Calu3 (cell line): ENCODE measurements at regions not wholly inside any gene's neighbourhood (a gene's known extent, or its start where the extent isn't known, plus 50 kb on each side); places are given as distances from the start of the nearest gene placed in this dataset.

Experiments used
- BruUV-seq: library from RNA; stranded (reverse); fragments of 400-500 nt; replicated peaks from 2 replicates; lab custom pipeline; 2021; lab: Mats Ljungman, UMichigan
- CTCF ChIA-PET: fragments of 300-600 bp; sonication (Branson Sonifier 250); formaldehyde crosslinking; loops from one replicate; lab custom pipeline; 2022; ENCODE audit warnings: antibody characterized with exemption; lab: Charles Lee
- DNase-seq: peaks from one replicate; pipeline ENCODE4 v3.0.0; 2022
- H3K27ac Mint-ChIP-seq: one replicate; pipeline ENCODE4 v1.8.0; 2022; ENCODE audit warnings: mixed read lengths; ENCODE audit not compliant: unreplicated experiment
- H3K27me3 Mint-ChIP-seq: one replicate; pipeline ENCODE4 v1.8.0; 2022; ENCODE audit warnings: mixed read lengths; ENCODE audit not compliant: unreplicated experiment
- H3K36me3 Mint-ChIP-seq: one replicate; pipeline ENCODE4 v1.8.0; 2022; ENCODE audit warnings: mild to moderate bottlenecking, moderate library complexity, mixed read lengths; ENCODE audit not compliant: insufficient read depth, unreplicated experiment
- H3K4me1 Mint-ChIP-seq: one replicate; pipeline ENCODE4 v1.8.0; 2022; ENCODE audit warnings: mild to moderate bottlenecking, low read depth, mixed read lengths; ENCODE audit not compliant: unreplicated experiment
- H3K4me3 Mint-ChIP-seq: one replicate; pipeline ENCODE4 v1.8.0; 2022; ENCODE audit warnings: mild to moderate bottlenecking, low read depth, moderate library complexity, mixed read lengths; ENCODE audit not compliant: unreplicated experiment
- H3K9me3 Mint-ChIP-seq: one replicate; pipeline ENCODE4 v1.8.0; 2022; ENCODE audit warnings: low read depth, mixed read lengths; ENCODE audit not compliant: unreplicated experiment
- CTCF ChIP-seq: fragments of 200-600 bp; IDR thresholded peaks from one replicate; pipeline ENCODE4 v1.8.0; 2022; ENCODE audit warnings: antibody characterized with exemption; ENCODE audit not compliant: unreplicated experiment
- intact Hi-C: fragments of 100-400 bp; cut with micrococcal nuclease; formaldehyde crosslinking; loops from one replicate; pipeline ENCODE4 v1.10.0; 2022; ENCODE audit not compliant: unreplicated experiment

DNA sequence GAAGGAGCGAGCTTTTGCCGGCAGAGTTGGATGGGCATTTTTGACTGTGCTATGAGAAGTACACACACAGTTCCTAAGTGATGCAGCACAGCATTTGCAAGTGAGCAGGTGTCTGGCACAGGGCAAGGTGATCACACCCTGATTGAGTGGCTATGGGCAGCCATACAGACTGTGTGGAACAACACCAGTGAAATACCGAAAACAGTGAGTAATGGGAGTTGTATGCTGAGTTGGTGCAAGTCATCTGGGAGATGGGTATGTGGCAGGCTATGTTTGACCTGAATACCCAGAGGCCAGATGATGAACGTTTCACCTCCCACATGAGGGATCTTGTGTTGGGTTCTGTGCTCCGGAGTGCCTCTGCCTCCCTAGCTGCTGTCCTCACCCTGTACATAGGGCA is 53.5 kb upstream of the TIPARP start:
- intact Hi-C loops = no loop called here
- no peaks in the 10 kb centered on the region for H3K27me3 Mint-ChIP-seq
- BruUV-seq = no TSS peak

GRCh38 chr3:156620260-156620659 is 54.1 kb upstream of the TIPARP start:
- H3K4me1 Mint-ChIP-seq = peaks cover 17% of the 10 kb centered on the region
- DNase-seq = no peak
- no peaks in the 10 kb centered on the region for H3K36me3 Mint-ChIP-seq
- H3K4me3 Mint-ChIP-seq = no peak overlapping the region
- H3K27ac Mint-ChIP-seq = no peak overlapping the region
- BruUV-seq = no TSS peak
- H3K9me3 Mint-ChIP-seq = no peaks in the 10 kb centered on the region
- H3K27me3 Mint-ChIP-seq = no peaks in the 10 kb centered on the region
- no peak for TF ChIP-seq CTCF
- intact Hi-C loops = no loop called here
- CTCF ChIA-PET = no interaction called here

More for the DNA sequence above, 53.5 kb upstream of the TIPARP start:
- H3K9me3 Mint-ChIP-seq = no peaks in the 10 kb centered on the region
- H3K4me3 Mint-ChIP-seq = no peak overlapping the region
- CTCF ChIA-PET = no interaction called here
- peaks cover under 1% of the 10 kb centered on the region for H3K36me3 Mint-ChIP-seq
- H3K27ac Mint-ChIP-seq = no peak overlapping the region
- peaks cover 15% of the 10 kb centered on the region for H3K4me1 Mint-ChIP-seq
- DNase-seq = no peak
- no peak for TF ChIP-seq CTCF

GRCh38 chr3:156619376-156619775 is 55.0 kb upstream of the TIPARP start:
- BruUV-seq = no TSS peak
- H3K4me3 Mint-ChIP-seq = no peak overlapping the region
- H3K27ac Mint-ChIP-seq = no peak overlapping the region
- CTCF ChIA-PET = interaction anchor here (0.7 kb wide), 1 partner anchor 105 kb away, joined by 3 read pairs; no protein-coding TSS in a partner anchor
- H3K9me3 Mint-ChIP-seq = no peaks in the 10 kb centered on the region
- TF ChIP-seq CTCF = no peak
- H3K4me1 Mint-ChIP-seq = peaks cover 21% of the 10 kb centered on the region
- DNase-seq = no peak
- intact Hi-C loops = no loop called here
- no peaks in the 10 kb centered on the region for H3K36me3 Mint-ChIP-seq
- no peaks in the 10 kb centered on the region for H3K27me3 Mint-ChIP-seq

GRCh38 chr3:156617781-156618180 is 56.6 kb upstream of the TIPARP start:
- Mint-ChIP-seq H3K36me3 (no peaks in the 10 kb centered on the region), H3K27ac (no peak overlapping the region), H3K27me3 (no peaks in the 10 kb centered on the region), H3K9me3 (no peaks in the 10 kb centered on the region), H3K4me1 (peaks cover 21% of the 10 kb centered on the region), H3K4me3 (no peak overlapping the region)
- no peak for DNase-seq
- no TSS peak for BruUV-seq
- no peak for TF ChIP-seq CTCF
- intact Hi-C loops = no loop called here
- CTCF ChIA-PET = interaction anchor here (0.6 to 1.8 kb wide), 2 partner anchors 10 to 1222 kb away, joined by 4 to 5 read pairs; no protein-coding TSS in a partner anchor
